ENCODE measurements at regions not wholly inside any gene's neighbourhood (a gene's known extent, or its start where the extent isn't known, plus 50 kb on each side); places are given as distances from the start of the nearest gene placed in this dataset.
A peak's percentile ranks its signal among the peaks of the same experiment; 100 is the strongest.
"Not testable (repeated sequence)": the region's sequence is repeated elsewhere in the genome, so short reads cannot be mapped to it uniquely, and the experiment has no call there.

DNA sequence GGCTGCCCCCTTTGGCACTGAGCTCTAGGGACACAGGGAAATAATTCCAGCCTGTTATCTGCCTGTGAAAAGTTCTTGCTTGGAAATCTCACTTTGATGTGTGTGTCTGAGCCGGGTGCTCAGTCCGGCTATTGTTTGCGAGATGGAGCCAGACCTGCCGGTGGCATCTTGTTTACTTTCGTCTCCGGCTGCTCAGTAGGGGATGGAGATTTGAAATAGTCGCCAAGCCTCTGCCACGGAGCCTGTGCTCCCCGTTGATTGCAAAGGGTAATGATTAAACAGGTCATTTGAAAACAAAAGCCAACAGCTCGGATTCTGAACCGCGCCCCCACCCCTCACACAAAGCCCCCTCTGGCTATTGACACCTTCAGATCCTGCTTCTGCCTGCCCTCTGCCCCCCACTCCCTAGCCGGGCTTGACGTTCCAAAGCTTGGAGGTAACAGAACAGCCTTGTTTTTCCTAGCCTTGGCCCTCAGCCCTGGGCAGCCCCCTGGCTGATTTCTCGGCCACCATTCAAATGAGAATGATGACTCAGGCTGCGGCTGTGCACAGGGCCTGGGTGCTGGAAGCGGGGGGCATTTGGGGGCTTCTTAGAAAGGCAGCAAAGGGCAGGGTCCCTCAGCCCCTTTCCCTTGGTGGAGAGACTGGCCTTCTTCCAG is 70.8 kb upstream of the SPDYE9 start:
- H3K27me3 Mint-ChIP-seq (ENCODE audit: low read depth); H3K36me3 Mint-ChIP-seq (ENCODE audit: low read depth); H3K9me3 Mint-ChIP-seq; DNase-seq (ENCODE audit: low read depth, low spot score); H3K4me3 Mint-ChIP-seq; H3K27ac Mint-ChIP-seq (ENCODE audit: unreplicated experiment); H3K4me1 Mint-ChIP-seq: not testable (repeated sequence)

DNA sequence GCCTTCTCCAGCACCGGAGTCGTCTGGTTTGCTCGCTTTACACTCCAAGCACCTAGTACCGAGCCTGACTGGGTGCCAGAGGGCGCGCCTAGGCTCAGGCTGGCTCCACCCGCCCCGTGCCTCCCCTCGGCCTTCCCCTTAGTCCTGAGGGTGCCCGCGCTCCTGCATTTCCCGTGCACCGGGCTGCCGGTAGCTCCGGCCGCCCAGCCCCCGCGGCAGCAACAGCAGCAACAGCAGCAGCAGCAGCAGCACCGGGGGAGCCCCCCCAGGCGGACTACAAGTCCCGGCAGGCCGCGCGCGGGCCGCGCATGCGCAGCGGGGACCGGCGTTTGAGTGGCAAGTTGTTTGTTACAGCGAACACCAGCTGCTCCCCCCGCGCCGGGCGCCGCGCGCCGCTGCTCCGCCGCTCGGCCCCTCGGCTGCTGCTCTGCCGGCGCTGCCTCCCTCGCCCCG is 68.8 kb upstream of the SPDYE9 start:
- peak overlapping the region; percentile 76 for H3K4me3 Mint-ChIP-seq
- not testable (repeated sequence) for H3K4me1 Mint-ChIP-seq; H3K36me3 Mint-ChIP-seq (ENCODE audit: low read depth); H3K27ac Mint-ChIP-seq (ENCODE audit: unreplicated experiment); H3K9me3 Mint-ChIP-seq; H3K27me3 Mint-ChIP-seq (ENCODE audit: low read depth)
- DNase-seq (ENCODE audit: low read depth, low spot score) = peak; percentile 66

DNA sequence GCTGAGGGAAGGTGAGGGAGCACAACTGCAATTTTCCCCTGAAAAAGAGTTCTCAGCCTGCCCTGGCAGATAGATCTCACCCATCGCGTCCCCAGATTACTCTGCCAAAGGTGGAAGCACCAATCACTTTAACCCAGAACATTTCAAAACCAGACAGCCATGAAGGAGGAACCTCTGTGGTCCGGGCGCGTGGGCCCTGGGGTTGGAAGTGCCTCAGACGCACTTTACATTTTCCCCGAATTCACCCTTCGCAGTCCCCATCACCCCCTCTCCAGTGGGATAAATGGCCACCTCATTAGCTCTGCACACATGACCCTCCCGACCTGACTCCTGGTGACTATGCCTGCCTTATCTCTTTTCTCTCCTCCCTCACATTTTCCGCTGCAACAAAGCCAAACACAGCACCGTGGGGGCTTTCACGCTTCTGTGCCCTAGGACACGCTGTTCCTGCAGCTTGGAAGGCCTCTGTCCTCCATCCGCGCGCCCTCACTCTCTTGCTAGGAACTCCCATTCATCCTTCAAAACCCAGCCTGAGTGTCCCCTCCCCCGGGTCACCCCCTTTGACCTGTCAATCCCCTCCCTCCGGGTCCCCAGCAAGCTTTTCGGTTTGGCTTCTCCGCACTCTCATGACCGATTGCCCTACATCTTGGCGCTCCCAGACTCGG is 68.2 kb upstream of the SPDYE9 start:
- not testable (repeated sequence) for H3K4me3 Mint-ChIP-seq; DNase-seq (ENCODE audit: low read depth, low spot score); H3K9me3 Mint-ChIP-seq; H3K36me3 Mint-ChIP-seq (ENCODE audit: low read depth); H3K27ac Mint-ChIP-seq (ENCODE audit: unreplicated experiment); H3K27me3 Mint-ChIP-seq (ENCODE audit: low read depth); H3K4me1 Mint-ChIP-seq

DNA sequence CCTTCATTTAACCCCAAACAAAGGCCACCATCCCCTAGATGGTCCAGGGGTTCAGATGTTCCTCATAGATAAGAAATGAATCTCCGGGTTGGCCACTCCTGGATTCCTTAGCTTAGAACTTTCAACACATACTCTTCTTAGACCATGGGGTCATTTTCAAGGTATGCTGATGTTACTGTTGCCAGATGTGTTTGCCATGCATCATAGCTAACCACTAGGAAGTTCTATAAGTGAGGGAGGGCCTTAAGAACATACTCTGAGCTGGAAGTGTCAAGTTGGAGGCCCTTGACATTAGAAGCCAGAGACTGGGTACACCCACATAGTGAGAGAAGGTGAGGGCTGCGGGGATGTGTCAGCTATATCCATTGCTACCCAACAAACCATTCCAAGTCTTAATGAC is 62.7 kb upstream of the SPDYE9 start:
- not testable (repeated sequence) for H3K27me3 Mint-ChIP-seq (ENCODE audit: low read depth); H3K36me3 Mint-ChIP-seq (ENCODE audit: low read depth); H3K4me3 Mint-ChIP-seq; DNase-seq (ENCODE audit: low read depth, low spot score); H3K27ac Mint-ChIP-seq (ENCODE audit: unreplicated experiment); H3K4me1 Mint-ChIP-seq; H3K9me3 Mint-ChIP-seq

DNA sequence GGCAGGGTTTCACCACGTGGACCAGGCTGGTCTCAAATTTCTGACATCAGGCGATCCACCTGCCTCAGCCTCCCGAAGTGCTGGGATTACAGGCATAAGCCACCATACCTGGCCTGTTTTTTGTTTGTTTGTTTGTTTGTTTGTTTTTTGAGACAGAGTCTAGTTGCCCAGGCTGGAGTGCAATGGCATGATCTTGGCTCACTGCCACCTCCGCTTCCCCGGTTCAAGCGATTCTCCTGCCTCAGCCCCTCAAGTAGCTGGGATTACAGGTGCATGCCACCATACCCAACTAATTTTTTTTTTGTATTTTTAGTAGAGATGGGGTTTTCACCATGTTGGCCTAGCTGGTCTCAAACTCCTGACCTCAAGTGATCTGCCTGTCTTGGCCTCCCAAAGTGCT is 61.8 kb upstream of the SPDYE9 start:
- not testable (repeated sequence) for H3K4me1 Mint-ChIP-seq; H3K9me3 Mint-ChIP-seq; H3K27me3 Mint-ChIP-seq (ENCODE audit: low read depth); DNase-seq (ENCODE audit: low read depth, low spot score); H3K4me3 Mint-ChIP-seq; H3K36me3 Mint-ChIP-seq (ENCODE audit: low read depth); H3K27ac Mint-ChIP-seq (ENCODE audit: unreplicated experiment)

DNA sequence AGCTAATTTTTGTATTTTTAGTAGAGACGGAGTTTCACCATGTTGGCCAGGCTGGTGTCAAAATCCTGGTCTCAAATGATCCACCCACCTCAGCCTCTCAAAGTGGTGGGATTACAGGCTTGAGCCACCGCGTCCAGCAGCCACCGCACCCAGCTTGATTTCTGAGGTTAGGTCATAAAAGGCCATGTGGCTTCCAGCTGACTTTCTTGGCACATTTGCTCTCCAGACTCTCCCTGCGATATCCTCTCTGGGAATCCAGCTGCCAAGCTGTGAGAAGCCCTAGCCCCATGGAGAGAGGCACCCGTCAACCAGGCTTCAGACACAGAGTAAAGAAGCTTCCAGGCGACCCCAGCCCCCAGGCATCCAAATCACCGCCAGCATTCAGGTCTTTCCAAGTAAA is 58.2 kb upstream of the SPDYE9 start:
- not testable (repeated sequence) for H3K9me3 Mint-ChIP-seq; H3K36me3 Mint-ChIP-seq (ENCODE audit: low read depth); H3K4me3 Mint-ChIP-seq; DNase-seq (ENCODE audit: low read depth, low spot score); H3K4me1 Mint-ChIP-seq; H3K27me3 Mint-ChIP-seq (ENCODE audit: low read depth); H3K27ac Mint-ChIP-seq (ENCODE audit: unreplicated experiment)

DNA sequence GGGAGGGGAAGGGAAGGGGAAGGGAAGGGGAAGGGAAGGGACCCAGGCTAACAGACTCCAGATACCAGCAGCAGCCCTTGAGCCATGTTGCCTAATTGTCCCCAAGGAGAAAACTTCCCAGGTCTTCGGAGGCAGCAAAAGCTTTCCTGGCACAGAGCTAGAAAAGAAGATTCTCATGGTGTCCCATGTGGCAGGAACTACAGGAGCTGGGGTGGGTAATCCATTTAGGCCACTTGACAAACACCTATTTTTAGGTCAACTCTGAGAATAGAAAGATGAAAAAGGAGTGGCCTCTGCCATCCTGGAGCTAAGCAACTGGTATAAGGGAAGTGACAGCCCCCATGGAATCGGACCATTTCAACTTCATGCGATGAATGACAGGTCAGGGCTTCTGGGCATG is 52.1 kb upstream of the SPDYE9 start:
- not testable (repeated sequence) for H3K9me3 Mint-ChIP-seq; H3K36me3 Mint-ChIP-seq (ENCODE audit: low read depth); H3K27me3 Mint-ChIP-seq (ENCODE audit: low read depth); DNase-seq (ENCODE audit: low read depth, low spot score); H3K4me1 Mint-ChIP-seq; H3K4me3 Mint-ChIP-seq; H3K27ac Mint-ChIP-seq (ENCODE audit: unreplicated experiment)

All from neural crest cell (in vitro differentiated cells).